Loucy (cell line): ENCODE measurements at regions not wholly inside any gene's neighbourhood (a gene's known extent, or its start where the extent isn't known, plus 50 kb on each side); places are given as distances from the start of the nearest gene placed in this dataset.
"Not testable (repeated sequence)": the region's sequence is repeated elsewhere in the genome, so short reads cannot be mapped to it uniquely, and the experiment has no call there.

Experiments used
- H2AFZ ChIP-seq: fragments of 200-600 bp; sonication (generic); 2 replicates; pipeline ENCODE4 v1.6.0; 2016; ENCODE audit warnings: antibody characterized with exemption, mild to moderate bottlenecking, low read length, moderate library complexity
- H3F3A ChIP-seq: fragments of 200-600 bp; 2 replicates; pipeline ENCODE4 v1.6.0; 2016; ENCODE audit warnings: antibody characterized with exemption, low read depth, mild to moderate bottlenecking
- H3K27me3 ChIP-seq: fragments of 200-600 bp; sonication (generic); 2 replicates; pipeline ENCODE4 v1.6.1; 2014; ENCODE audit warnings: low read length, mild to moderate bottlenecking; ENCODE audit not compliant: insufficient read depth, poor library complexity, severe bottlenecking
- H3K36me3 ChIP-seq: fragments of 200-600 bp; sonication (generic); 2 replicates; pipeline ENCODE4 v1.6.1; 2016; ENCODE audit warnings: low read length; ENCODE audit not compliant: insufficient read depth
- H3K4me1 ChIP-seq: fragments of 200-600 bp; sonication (generic); 2 replicates; pipeline ENCODE4 v1.5.1; 2014; ENCODE audit warnings: low read length, mild to moderate bottlenecking; ENCODE audit not compliant: insufficient read depth, poor library complexity, severe bottlenecking
- H3K4me2 ChIP-seq: fragments of 200-600 bp; sonication (generic); 2 replicates; pipeline ENCODE4 v1.6.0; 2014; ENCODE audit warnings: antibody characterized with exemption, low read length, low read depth, mild to moderate bottlenecking; ENCODE audit not compliant: poor library complexity, severe bottlenecking
- H3K4me3 ChIP-seq: fragments of 200-600 bp; sonication (generic); 2 replicates; pipeline ENCODE4 v1.5.1; 2014; ENCODE audit warnings: low read length, mild to moderate bottlenecking, mixed read lengths; ENCODE audit not compliant: poor library complexity, severe bottlenecking
- H3K79me2 ChIP-seq: fragments of 200-600 bp; sonication (generic); 2 replicates; pipeline ENCODE4 v1.6.1; 2014; ENCODE audit warnings: low read length; ENCODE audit not compliant: insufficient read depth
- H3K9ac ChIP-seq: fragments of 200-600 bp; sonication (generic); 2 replicates; pipeline ENCODE4 v1.6.0; 2014; ENCODE audit warnings: mild to moderate bottlenecking, low read depth, low read length, moderate library complexity; ENCODE audit not compliant: poor library complexity, severe bottlenecking
- H3K9me2 ChIP-seq: fragments of 200-600 bp; sonication (generic); replicated peaks from 2 replicates; pipeline ENCODE4 v1.6.1; 2016; ENCODE audit warnings: low read depth, low read length, mixed read lengths
- H3K9me3 ChIP-seq: fragments of 200-600 bp; sonication (generic); 2 replicates; pipeline ENCODE4 v1.6.1; 2014; ENCODE audit warnings: mild to moderate bottlenecking, antibody characterized with exemption, low read length, low read depth; ENCODE audit not compliant: insufficient read depth
- H4K20me1 ChIP-seq: fragments of 200-600 bp; sonication (generic); 2 replicates; pipeline ENCODE4 v1.6.0; 2014; ENCODE audit warnings: antibody characterized with exemption, low read length, mild to moderate bottlenecking; ENCODE audit not compliant: insufficient read depth, poor library complexity, severe bottlenecking
- CTCF ChIP-seq: fragments of 200-600 bp; sonication (generic); conservative IDR thresholded peaks from 2 replicates; pipeline ENCODE4 v1.5.1; 2014; ENCODE audit warnings: mild to moderate bottlenecking, antibody characterized with exemption, low read length
- EZH2phosphoT487 ChIP-seq: fragments of 200-600 bp; IDR thresholded peaks from 2 replicates; pipeline ENCODE4 v1.6.1; 2018; ENCODE audit warnings: antibody characterized with exemption, mild to moderate bottlenecking, moderate library complexity, borderline replicate concordance

- Histone ChIP-seq H3K27me3 (no peaks in the 10 kb centered on the region), H3K36me3 (no peaks in the 10 kb centered on the region), H4K20me1 (no peaks in the 10 kb centered on the region), H3K9ac (no peak overlapping the region), H2AFZ (peak overlapping the region; percentile 12; the same call in 1 of the 2 replicates), H3K9me3 (no peaks in the 10 kb centered on the region), H3K9me2 (no peaks in the 10 kb centered on the region), H3K4me3 (no peak overlapping the region), H3K79me2 (no peaks in the 10 kb centered on the region), H3K4me1 (no peaks in the 10 kb centered on the region), H3K4me2 (no peak overlapping the region), H3F3A (no peaks in the 10 kb centered on the region)
- no peak for TF ChIP-seq EZH2phosphoT487
- no peak for TF ChIP-seq CTCF
Observed at GRCh38 chr14:55794655-55795595, 214.9 kb downstream of the KTN1 start.

- H3K79me2 ChIP-seq, H3K4me3 ChIP-seq, H4K20me1 ChIP-seq, H3K9me2 ChIP-seq, H3F3A ChIP-seq, H2AFZ ChIP-seq, H3K9me3 ChIP-seq, H3K36me3 ChIP-seq, H3K9ac ChIP-seq, H3K4me1 ChIP-seq, H3K27me3 ChIP-seq, H3K4me2 ChIP-seq: not testable (repeated sequence)
Observed at GRCh38 chr14:55796513-55796912, 216.5 kb downstream of the KTN1 start.

DNA sequence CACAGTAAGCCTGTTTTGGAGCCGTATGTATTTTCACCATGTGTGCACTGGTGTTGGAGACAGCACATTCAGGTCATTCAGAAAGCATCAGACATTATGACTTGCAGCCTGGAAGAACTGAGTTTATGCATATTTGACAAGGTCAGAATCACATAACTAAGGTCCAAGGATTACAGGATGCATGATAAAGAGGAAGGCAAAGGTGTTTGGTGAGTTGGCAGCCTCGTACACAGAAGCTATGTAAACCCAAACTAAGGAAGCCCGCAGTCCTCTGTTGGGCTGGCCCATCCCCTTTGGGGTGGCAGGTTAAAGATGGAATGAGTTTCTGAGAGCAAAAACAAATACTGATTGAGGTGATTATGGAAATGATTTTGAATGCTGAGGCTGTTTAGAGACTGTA is 218.4 kb downstream of the KTN1 start:
- H3K4me3 ChIP-seq, result no peak overlapping the region
- H3F3A ChIP-seq, result no peaks in the 10 kb centered on the region
- no peaks in the 10 kb centered on the region for H3K9me2 ChIP-seq
- TF ChIP-seq EZH2phosphoT487 (no peak), CTCF (no peak)
- H3K9ac ChIP-seq, result no peak overlapping the region
- no peaks in the 10 kb centered on the region for H3K4me1 ChIP-seq
- H2AFZ ChIP-seq, result no peak overlapping the region
- H3K36me3 ChIP-seq, result no peaks in the 10 kb centered on the region
- H3K4me2 ChIP-seq, result no peak overlapping the region
- no peaks in the 10 kb centered on the region for H3K27me3 ChIP-seq
- no peaks in the 10 kb centered on the region for H3K9me3 ChIP-seq
- H4K20me1 ChIP-seq, result no peaks in the 10 kb centered on the region
- no peaks in the 10 kb centered on the region for H3K79me2 ChIP-seq
